ENCODE measurements at regions not wholly inside any gene's neighbourhood (a gene's known extent, or its start where the extent isn't known, plus 50 kb on each side); places are given as distances from the start of the nearest gene placed in this dataset. TPM values are rescaled to one million over a fixed set of nuclear protein-coding genes. Genes with fewer than 3 reads are reported as not detected.

Small RNA genes in the stretch of these regions (microRNA-seq; reads per million reads assigned to microRNA genes)
- not detected for gene MIR663B (ENCODE audit: unreplicated experiment)

Measured in Panc1 (cell line).